GM12892 (cell line): ENCODE measurements at regions not wholly inside any gene's neighbourhood (a gene's known extent, or its start where the extent isn't known, plus 50 kb on each side); places are given as distances from the start of the nearest gene placed in this dataset.

Experiments
- POLR2A ChIP-seq: IDR thresholded peaks from 2 replicates; pipeline ENCODE4 v1.6.1; 2011; ENCODE audit warnings: low read depth, low read length, control low read depth
- POLR2AphosphoS5 ChIP-seq: IDR thresholded peaks from 2 replicates; pipeline ENCODE4 v1.6.1; 2011; ENCODE audit warnings: low read depth, low read length, control low read depth
- TAF1 ChIP-seq: IDR thresholded peaks from 2 replicates; pipeline ENCODE4 v1.6.1; 2011; ENCODE audit warnings: low read depth, mild to moderate bottlenecking, control low read depth, low read length, borderline replicate concordance

GRCh38 chr7:106462365-106462859 lies 177.6 kb upstream of the NAMPT start:
- TF ChIP-seq POLR2AphosphoS5 (no peak), POLR2A (no peak), TAF1 (no peak)
